Stomach (tissue), 8 donors: ENCODE measurements at regions not wholly inside any gene's neighbourhood (a gene's known extent, or its start where the extent isn't known, plus 50 kb on each side); places are given as distances from the start of the nearest gene placed in this dataset.
"Not testable (repeated sequence)": the region's sequence is repeated elsewhere in the genome, so short reads cannot be mapped to it uniquely, and the experiment has no call there.

Source experiments
- DNase-seq, 2 donors: peaks; one replicate each; pipeline versions ENCODE4 v3.0.0 to v3.0.0-alpha.2; 2013 to 2019
- H3K27ac ChIP-seq, 5 donors: fragments of 200-600 bp in 4 of 5; sonication (generic) in 4 of 5; one replicate each; pipeline ENCODE4 v1.5.1; 2013 to 2019; ENCODE audit warnings: mild to moderate bottlenecking in 1 of 5, moderate library complexity in 1 of 5
- H3K27me3 ChIP-seq, 3 donors: fragments of 200-600 bp; sonication (generic); one replicate each; pipeline ENCODE4 v1.5.1; 2017 to 2019; ENCODE audit warnings: mixed run types in 1 of 3
- H3K36me3 ChIP-seq, 4 donors: fragments of 200-600 bp; sonication (generic); 1 replicate in 3 of 4; 2 replicates in 1 of 4; pipeline ENCODE4 v1.5.1; 2016 to 2019
- H3K4me1 ChIP-seq, 4 donors: fragments of 200-600 bp; sonication (generic); one replicate each; pipeline ENCODE4 v1.5.1; 2016 to 2019
- H3K4me3 ChIP-seq, 4 donors: fragments of 200-600 bp; sonication (generic) in 3 of 4; one replicate each; pipeline ENCODE4 v1.5.1; 2016 to 2019; ENCODE audit warnings: mild to moderate bottlenecking in 1 of 4
- H3K9me3 ChIP-seq, 4 donors: fragments of 200-600 bp; sonication (generic); one replicate each; pipeline ENCODE4 v1.5.1; 2016 to 2019
- EP300 ChIP-seq: sonication (generic); formaldehyde crosslinking; IDR thresholded peaks from one replicate; pipeline ENCODE4 v1.6.1; 2017; ENCODE audit warnings: antibody characterized with exemption
- POLR2A ChIP-seq, 4 donors: fragments of 450-650 bp; IDR thresholded peaks; one replicate each; pipeline ENCODE4 v1.6.1; 2016; ENCODE audit warnings: antibody characterized with exemption in 4 of 4, control low read depth in 2 of 4, mild to moderate bottlenecking in 1 of 4, moderate library complexity in 1 of 4
- POLR2AphosphoS5 ChIP-seq, 3 donors: sonication (generic); formaldehyde crosslinking; IDR thresholded peaks; one replicate each; pipeline ENCODE4 v1.6.1; 2016; ENCODE audit warnings: antibody characterized with exemption in 3 of 3
- WGBS, 5 donors: extraction: QIAGEN DNeasy Blood & Tissue Kit in 3 of 5; methylation state at CpG; one replicate each; pipeline versions ENCODE4 v1.1.5 to v1.1.7; 2013 to 2018; 5-methylcytosine and 5-hydroxymethylcytosine counted together
- intact Hi-C: fragments of 100-400 bp; cut with DNase I; formaldehyde crosslinking; loops from one replicate; pipeline ENCODE4 v1.15.1; 2023; ENCODE audit warnings: low total_unique reads
- TF ChIP-seq, protein P1 (sequence below), 7 experiments: fragments of 450-650 bp in 4 of 7; fragments of 200-600 bp in 3 of 7; sonication (generic) in 3 of 7; IDR thresholded peaks; one replicate each; pipeline ENCODE4 v1.5.1; 2016 to 2019; ENCODE audit warnings: antibody characterized with exemption in 7 of 7, control low read depth in 2 of 7, mild to moderate bottlenecking in 1 of 7
- donor health status: healthy with polysubstance abuse.
- donor health status: Bipolar disorder and iron deficiency.
- donor health status: healthy.

- no peak for DNase-seq
- Histone ChIP-seq H3K27me3 (no peaks in the 10 kb centered on the region), H3K4me3 (no peak overlapping the region), H3K9me3 (peaks cover 0 to 9% (median 4%) of the 10 kb centered on the region in 4 donors), H3K4me1 (no peaks in the 10 kb centered on the region), H3K27ac (no peak overlapping the region), H3K36me3 (no peaks in the 10 kb centered on the region)
- TF ChIP-seq EP300 = no peak
- TF ChIP-seq, protein P1, sequence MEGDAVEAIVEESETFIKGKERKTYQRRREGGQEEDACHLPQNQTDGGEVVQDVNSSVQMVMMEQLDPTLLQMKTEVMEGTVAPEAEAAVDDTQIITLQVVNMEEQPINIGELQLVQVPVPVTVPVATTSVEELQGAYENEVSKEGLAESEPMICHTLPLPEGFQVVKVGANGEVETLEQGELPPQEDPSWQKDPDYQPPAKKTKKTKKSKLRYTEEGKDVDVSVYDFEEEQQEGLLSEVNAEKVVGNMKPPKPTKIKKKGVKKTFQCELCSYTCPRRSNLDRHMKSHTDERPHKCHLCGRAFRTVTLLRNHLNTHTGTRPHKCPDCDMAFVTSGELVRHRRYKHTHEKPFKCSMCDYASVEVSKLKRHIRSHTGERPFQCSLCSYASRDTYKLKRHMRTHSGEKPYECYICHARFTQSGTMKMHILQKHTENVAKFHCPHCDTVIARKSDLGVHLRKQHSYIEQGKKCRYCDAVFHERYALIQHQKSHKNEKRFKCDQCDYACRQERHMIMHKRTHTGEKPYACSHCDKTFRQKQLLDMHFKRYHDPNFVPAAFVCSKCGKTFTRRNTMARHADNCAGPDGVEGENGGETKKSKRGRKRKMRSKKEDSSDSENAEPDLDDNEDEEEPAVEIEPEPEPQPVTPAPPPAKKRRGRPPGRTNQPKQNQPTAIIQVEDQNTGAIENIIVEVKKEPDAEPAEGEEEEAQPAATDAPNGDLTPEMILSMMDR (IDR thresholded peaks at IDR 0.05) = no peak
- no peak for TF ChIP-seq POLR2A (IDR thresholded peaks at IDR 0.05)
- TF ChIP-seq POLR2AphosphoS5 (IDR thresholded peaks at IDR 0.05) = no peak
- intact Hi-C loops = no loop called here
- WGBS, 5 donors = 47 to 92% (median 86%) methylated on average over 1 of the region's 1 CpG
These were observed 457.8 kb downstream of the KLHL4 start for GRCh38 chrX:87975365-87975764.

DNA sequence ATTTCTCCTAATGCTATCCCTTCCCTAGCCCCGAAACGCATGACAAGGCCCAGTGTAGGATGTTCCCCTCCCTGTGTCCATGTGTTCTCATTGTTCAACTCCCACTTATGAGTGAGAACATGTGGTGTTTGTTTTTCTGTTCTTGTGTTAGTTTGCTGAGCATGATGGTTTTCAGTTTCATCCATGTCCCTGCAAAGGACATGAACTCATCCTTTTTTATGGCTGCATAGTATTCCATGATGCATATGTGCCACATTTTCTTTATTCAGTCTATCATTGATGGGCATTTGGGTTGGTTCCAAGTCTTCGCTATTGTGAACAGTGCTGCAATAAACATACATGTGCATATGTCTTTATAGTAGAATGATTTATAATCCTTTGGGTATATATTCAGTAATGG is 490.3 kb downstream of the KLHL4 start:
- H3K36me3 ChIP-seq, intact Hi-C loops, H3K27ac ChIP-seq, H3K4me1 ChIP-seq, DNase-seq, H3K4me3 ChIP-seq, H3K27me3 ChIP-seq: not testable (repeated sequence)
- 78 to 95% (median 87%) methylated on average over 3 of the region's 3 CpGs for WGBS, 5 donors
- H3K9me3 ChIP-seq = peaks cover 0 to 19% (median 3%) of the 10 kb centered on the region in 4 donors

DNA sequence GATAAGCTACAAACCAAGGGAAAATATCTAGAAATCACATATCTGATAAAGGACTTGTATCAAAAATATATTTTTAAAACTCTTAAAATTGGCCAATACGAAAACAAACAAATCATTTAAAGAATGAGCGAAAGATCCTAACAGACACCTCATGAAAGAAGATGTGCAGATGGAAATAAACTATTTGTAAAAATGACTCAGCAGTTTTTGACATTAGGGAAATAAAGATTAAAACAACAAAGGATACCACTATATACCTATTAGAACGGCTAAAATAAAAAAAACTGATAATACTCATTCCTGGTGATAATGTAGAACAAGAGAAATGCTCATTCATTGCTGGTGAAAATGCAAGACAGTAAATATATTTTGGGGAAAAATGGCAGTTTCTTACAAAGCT is 506.4 kb downstream of the KLHL4 start:
- intact Hi-C loops = no loop called here
- Histone ChIP-seq H3K4me3 (no peak overlapping the region), H3K27ac (no peak overlapping the region), H3K27me3 (no peaks in the 10 kb centered on the region), H3K9me3 (no peaks in the 10 kb centered on the region), H3K36me3 (no peaks in the 10 kb centered on the region), H3K4me1 (no peaks in the 10 kb centered on the region)
- WGBS, 5 donors = 56 to 85% (median 76%) methylated on average over 3 of the region's 3 CpGs
- DNase-seq = no peak
- TF ChIP-seq POLR2AphosphoS5 (IDR thresholded peaks at IDR 0.05) = no peak
- no peak for TF ChIP-seq EP300
- TF ChIP-seq, protein P1 (IDR thresholded peaks at IDR 0.05) = no peak
- no peak for TF ChIP-seq POLR2A (IDR thresholded peaks at IDR 0.05)

- intact Hi-C loops = no loop called here
- Histone ChIP-seq H3K27ac (no peak overlapping the region), H3K9me3 (no peaks in the 10 kb centered on the region), H3K4me1 (no peaks in the 10 kb centered on the region), H3K27me3 (no peaks in the 10 kb centered on the region), H3K36me3 (no peaks in the 10 kb centered on the region), H3K4me3 (no peak overlapping the region)
- no peak for DNase-seq
- TF ChIP-seq, protein P1 (IDR thresholded peaks at IDR 0.05) = no peak
- TF ChIP-seq POLR2AphosphoS5 (IDR thresholded peaks at IDR 0.05) = no peak
- TF ChIP-seq EP300 = no peak
- no peak for TF ChIP-seq POLR2A (IDR thresholded peaks at IDR 0.05)
- 71 to 77% (median 75%) methylated on average over 2 of the region's 2 CpGs for WGBS, 5 donors
These were observed 554.9 kb downstream of the KLHL4 start for GRCh38 chrX:88072339-88073030.

- no peaks in the 10 kb centered on the region for H3K27me3 ChIP-seq
- TF ChIP-seq EP300 = no peak
- TF ChIP-seq, protein P1 (IDR thresholded peaks at IDR 0.05) = no peak
- no peak for TF ChIP-seq POLR2A (IDR thresholded peaks at IDR 0.05)
- no peak for TF ChIP-seq POLR2AphosphoS5 (IDR thresholded peaks at IDR 0.05)
- H3K27ac ChIP-seq = no peak overlapping the region
- no peaks in the 10 kb centered on the region for H3K9me3 ChIP-seq
- WGBS, 5 donors = 7 to 31% (median 18%) methylated on average over 2 of the region's 2 CpGs
- intact Hi-C loops = no loop called here
- DNase-seq = no peak
- H3K36me3 ChIP-seq = no peaks in the 10 kb centered on the region
- H3K4me1 ChIP-seq = no peaks in the 10 kb centered on the region
- H3K4me3 ChIP-seq = no peak overlapping the region
These were observed 584.4 kb downstream of the KLHL4 start for GRCh38 chrX:88101968-88102367.
